H1 (cell line): ENCODE measurements at regions not wholly inside any gene's neighbourhood (a gene's known extent, or its start where the extent isn't known, plus 50 kb on each side); places are given as distances from the start of the nearest gene placed in this dataset.

Experiments used
- GABPA ChIP-seq: IDR thresholded peaks from 2 replicates; pipeline ENCODE4 v1.6.1; 2011; ENCODE audit warnings: mild to moderate bottlenecking, low read length, moderate library complexity, borderline replicate concordance; ENCODE audit not compliant: insufficient read depth
- RFX5 ChIP-seq: IDR thresholded peaks from 2 replicates; pipeline ENCODE4 v1.6.1; 2011; ENCODE audit warnings: low read depth, low read length, improper control_type of control experiment, borderline replicate concordance
- RNF2 ChIP-seq: fragments of 200-900, 300-1000 bp; sonication (generic); IDR thresholded peaks from 2 replicates; pipeline ENCODE4 v1.7.1; 2016; ENCODE audit warnings: borderline replicate concordance, low read depth, mild to moderate bottlenecking, antibody characterized with exemption, low read length; ENCODE audit not compliant: poor library complexity, severe bottlenecking; ENCODE audit errors: missing control alignments

- TF ChIP-seq RFX5 (no peak), RNF2 (no peak), GABPA (no peak)
These were observed 1442.9 kb downstream of the SLITRK1 start (continued) for GRCh38 chr13:82439159-82439904.
